ENCODE measurements at regions not wholly inside any gene's neighbourhood (a gene's known extent, or its start where the extent isn't known, plus 50 kb on each side); places are given as distances from the start of the nearest gene placed in this dataset.

DNA sequence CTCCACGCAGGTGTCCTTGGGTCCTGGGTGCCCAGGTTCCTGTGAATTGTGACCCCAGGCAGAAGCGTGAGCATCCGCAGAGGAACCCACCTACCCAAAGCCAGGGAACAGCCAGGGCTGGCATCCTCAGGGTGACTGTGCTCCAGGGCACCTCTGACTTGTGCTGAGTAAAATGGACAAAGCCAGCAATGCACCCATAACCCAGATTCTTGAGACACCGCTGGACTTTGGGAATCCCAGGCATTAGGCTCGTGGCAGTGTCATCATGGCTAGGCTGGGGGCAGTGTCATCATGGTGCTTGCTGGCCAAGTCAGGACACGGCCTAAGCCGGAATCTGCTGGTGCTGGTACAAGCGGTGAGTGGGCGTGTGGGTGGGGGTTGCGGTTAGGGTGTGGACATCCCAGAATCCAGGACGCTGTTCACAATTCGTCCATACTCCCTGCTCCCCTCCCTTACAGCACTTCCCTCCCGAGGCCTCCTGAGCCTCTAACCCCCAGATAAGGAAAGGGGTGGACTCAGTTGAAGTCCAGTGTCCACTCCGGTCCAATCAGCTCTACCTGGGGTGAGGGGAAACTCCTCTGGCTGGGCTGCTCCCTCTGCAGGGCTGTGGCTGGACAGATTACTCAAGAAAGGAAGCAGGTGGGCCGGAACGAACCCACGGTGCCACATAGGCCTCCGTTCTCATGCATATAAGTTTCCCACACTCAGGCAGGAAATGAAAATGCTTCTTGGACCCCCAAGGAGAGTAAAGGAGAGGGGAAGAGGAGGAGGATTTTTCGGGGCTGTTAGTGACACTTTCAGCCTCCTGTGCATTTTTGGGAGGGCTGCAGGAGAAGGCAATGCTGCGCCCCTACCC lies 138.9 kb downstream of the SEC14L1 start:
- no peak for DNase-seq (ENCODE audit: low spot score)
- TF ChIP-seq, protein P1, sequence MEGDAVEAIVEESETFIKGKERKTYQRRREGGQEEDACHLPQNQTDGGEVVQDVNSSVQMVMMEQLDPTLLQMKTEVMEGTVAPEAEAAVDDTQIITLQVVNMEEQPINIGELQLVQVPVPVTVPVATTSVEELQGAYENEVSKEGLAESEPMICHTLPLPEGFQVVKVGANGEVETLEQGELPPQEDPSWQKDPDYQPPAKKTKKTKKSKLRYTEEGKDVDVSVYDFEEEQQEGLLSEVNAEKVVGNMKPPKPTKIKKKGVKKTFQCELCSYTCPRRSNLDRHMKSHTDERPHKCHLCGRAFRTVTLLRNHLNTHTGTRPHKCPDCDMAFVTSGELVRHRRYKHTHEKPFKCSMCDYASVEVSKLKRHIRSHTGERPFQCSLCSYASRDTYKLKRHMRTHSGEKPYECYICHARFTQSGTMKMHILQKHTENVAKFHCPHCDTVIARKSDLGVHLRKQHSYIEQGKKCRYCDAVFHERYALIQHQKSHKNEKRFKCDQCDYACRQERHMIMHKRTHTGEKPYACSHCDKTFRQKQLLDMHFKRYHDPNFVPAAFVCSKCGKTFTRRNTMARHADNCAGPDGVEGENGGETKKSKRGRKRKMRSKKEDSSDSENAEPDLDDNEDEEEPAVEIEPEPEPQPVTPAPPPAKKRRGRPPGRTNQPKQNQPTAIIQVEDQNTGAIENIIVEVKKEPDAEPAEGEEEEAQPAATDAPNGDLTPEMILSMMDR (IDR thresholded peaks at IDR 0.05; ENCODE audit: borderline replicate concordance, control extremely low read depth, extremely low read depth, insufficient read depth, missing control alignments): no peak
- in situ Hi-C loops (cut with MboI; ENCODE audit: low sequenced_read_pairs, unreplicated experiment): no loop called here

GRCh38 chr17:77280304-77281121 lies 139.7 kb downstream of the SEC14L1 start:
- in situ Hi-C loops (cut with MboI; ENCODE audit: low sequenced_read_pairs, unreplicated experiment): no loop called here
- TF ChIP-seq, protein P1 (IDR thresholded peaks at IDR 0.05; ENCODE audit: borderline replicate concordance, control extremely low read depth, extremely low read depth, insufficient read depth, missing control alignments): peak; percentile 0
- DNase-seq (ENCODE audit: low spot score): no peak

DNA sequence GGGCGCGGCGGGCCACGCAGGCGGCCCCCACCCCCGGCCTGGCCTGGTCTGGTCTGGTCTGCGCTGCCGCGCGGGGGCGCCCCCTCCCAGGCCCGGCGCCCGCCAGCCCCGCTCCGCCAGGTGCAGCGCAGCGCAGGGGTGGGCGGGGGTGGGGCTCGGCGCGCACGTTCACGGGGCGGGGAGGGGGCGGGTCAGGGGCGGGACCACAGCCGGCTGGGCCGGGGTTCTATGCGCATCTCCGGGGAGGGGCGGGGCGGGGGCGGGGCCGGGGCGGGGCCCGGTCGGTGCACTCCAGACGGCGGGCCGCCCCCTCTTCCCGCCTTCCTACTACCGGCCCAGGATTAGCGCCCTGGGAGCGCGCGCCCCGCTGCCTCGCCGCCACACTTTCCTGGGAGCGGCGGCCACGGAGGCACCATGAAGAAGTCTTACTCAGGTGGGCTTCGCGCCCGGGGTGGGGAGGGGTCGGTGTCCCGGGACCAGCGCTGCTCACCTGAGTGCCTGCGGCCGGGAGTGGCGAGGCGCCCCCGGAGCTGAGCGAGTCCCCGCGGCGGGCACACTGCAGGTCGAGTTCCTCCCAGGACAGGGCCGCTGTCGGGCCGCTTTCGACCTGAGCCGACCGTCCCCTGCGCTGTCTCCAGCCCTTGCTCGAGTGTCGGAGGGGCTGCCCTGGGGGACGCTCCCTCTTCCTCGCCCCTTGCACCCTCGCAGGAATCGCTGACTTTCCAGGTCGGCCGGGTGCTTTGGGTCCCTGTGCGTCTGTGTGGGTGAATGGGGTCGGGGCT lies 140.5 kb downstream of the SEC14L1 start:
- in situ Hi-C loops (cut with MboI; ENCODE audit: low sequenced_read_pairs, unreplicated experiment): no loop called here
- TF ChIP-seq, protein P1 (IDR thresholded peaks at IDR 0.05; ENCODE audit: borderline replicate concordance, control extremely low read depth, extremely low read depth, insufficient read depth, missing control alignments): peak; percentile 69
- DNase-seq (ENCODE audit: low spot score): peak; percentile 94

DNA sequence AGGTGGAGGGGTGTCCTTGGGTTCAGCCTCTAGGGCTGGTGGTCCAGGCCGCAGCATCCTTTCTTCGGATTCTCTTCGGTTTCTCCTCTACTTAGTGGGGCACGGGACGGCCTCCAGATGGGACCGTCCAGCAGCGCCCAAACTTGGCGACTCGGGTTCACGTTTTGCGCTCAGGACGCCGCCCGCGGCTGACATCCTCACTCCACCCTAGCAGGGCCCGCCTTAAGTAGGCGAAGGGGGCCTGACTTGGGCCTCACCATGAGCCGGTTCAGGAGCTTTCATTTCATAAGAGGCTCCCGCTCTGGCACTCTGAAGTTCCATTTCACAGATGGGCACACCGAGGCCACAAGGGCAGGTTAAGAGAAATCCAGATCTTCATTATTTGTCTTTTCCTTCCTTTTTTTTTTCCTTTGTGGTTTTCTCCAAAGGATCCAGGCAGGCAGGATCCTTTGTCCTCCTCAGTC lies 141.2 kb downstream of the SEC14L1 start:
- peak; percentile 65 for DNase-seq (ENCODE audit: low spot score)
- in situ Hi-C loops (cut with MboI; ENCODE audit: low sequenced_read_pairs, unreplicated experiment): no loop called here
- TF ChIP-seq, protein P1 (IDR thresholded peaks at IDR 0.05; ENCODE audit: borderline replicate concordance, control extremely low read depth, extremely low read depth, insufficient read depth, missing control alignments): no peak

GRCh38 chr17:77282524-77283515 lies 142.1 kb downstream of the SEC14L1 start:
- TF ChIP-seq, protein P1 (IDR thresholded peaks at IDR 0.05; ENCODE audit: borderline replicate concordance, control extremely low read depth, extremely low read depth, insufficient read depth, missing control alignments): no peak
- in situ Hi-C loops (cut with MboI; ENCODE audit: low sequenced_read_pairs, unreplicated experiment): no loop called here
- DNase-seq (ENCODE audit: low spot score): peak; percentile 66
